Breast epithelium (tissue), 4 donors: ENCODE measurements at regions not wholly inside any gene's neighbourhood (a gene's known extent, or its start where the extent isn't known, plus 50 kb on each side); places are given as distances from the start of the nearest gene placed in this dataset.
A peak's percentile ranks its signal among the peaks of the same experiment; 100 is the strongest.

Source experiments
- DNase-seq, 2 donors: peaks; one replicate each; pipeline ENCODE4 v3.0.0-alpha.2; 2019; ENCODE audit warnings: low spot score in 2 of 2
- H3K27ac ChIP-seq, 2 donors: fragments of 200-600 bp; sonication (generic) in 1 of 2; one replicate each; pipeline ENCODE4 v1.5.1; 2016 to 2019; ENCODE audit warnings: mild to moderate bottlenecking in 1 of 2
- H3K27me3 ChIP-seq, 2 donors: fragments of 200-600 bp; sonication (generic) in 1 of 2; one replicate each; pipeline versions ENCODE4 v1.5.1 to v1.6.0; 2017 to 2019; ENCODE audit warnings: control low read depth in 1 of 2, mild to moderate bottlenecking in 1 of 2
- H3K36me3 ChIP-seq: fragments of 200-600 bp; one replicate; pipeline ENCODE4 v1.5.1; 2019
- H3K4me1 ChIP-seq, 2 donors: fragments of 200-600 bp; sonication (generic); one replicate each; pipeline ENCODE4 v1.5.1; 2016 to 2019; ENCODE audit warnings: control low read depth in 1 of 2
- H3K4me3 ChIP-seq, 3 donors: fragments of 200-600 bp; sonication (generic); 1 replicate in 2 of 3; 2 replicates in 1 of 3; pipeline ENCODE4 v1.5.1; 2016 to 2019; ENCODE audit warnings: mild to moderate bottlenecking in 3 of 3, moderate library complexity in 2 of 3
- H3K9me3 ChIP-seq, 2 donors: fragments of 200-600 bp; sonication (generic) in 1 of 2; one replicate each; pipeline ENCODE4 v1.5.1; 2016 to 2019; ENCODE audit warnings: control low read depth in 1 of 2
- POLR2A ChIP-seq: fragments of 450-650 bp; IDR thresholded peaks from one replicate; pipeline ENCODE4 v1.6.1; 2016; ENCODE audit warnings: antibody characterized with exemption, mild to moderate bottlenecking, moderate library complexity
- POLR2AphosphoS5 ChIP-seq, 3 donors: sonication (generic); formaldehyde crosslinking; IDR thresholded peaks; one replicate each; pipeline ENCODE4 v1.6.1; 2017; ENCODE audit warnings: antibody characterized with exemption in 3 of 3
- intact Hi-C: fragments of 100-400 bp; cut with DNase I; formaldehyde crosslinking; loops from one replicate; pipeline ENCODE4 v1.15.1; 2023; ENCODE audit warnings: low total_unique reads
- TF ChIP-seq, protein P1 (sequence below), 3 donors: fragments of 450-650 bp; IDR thresholded peaks; one replicate each; pipeline ENCODE4 v1.5.1; 2016 to 2017; ENCODE audit warnings: antibody characterized with exemption in 3 of 3, mild to moderate bottlenecking in 3 of 3, moderate library complexity in 3 of 3

DNA sequence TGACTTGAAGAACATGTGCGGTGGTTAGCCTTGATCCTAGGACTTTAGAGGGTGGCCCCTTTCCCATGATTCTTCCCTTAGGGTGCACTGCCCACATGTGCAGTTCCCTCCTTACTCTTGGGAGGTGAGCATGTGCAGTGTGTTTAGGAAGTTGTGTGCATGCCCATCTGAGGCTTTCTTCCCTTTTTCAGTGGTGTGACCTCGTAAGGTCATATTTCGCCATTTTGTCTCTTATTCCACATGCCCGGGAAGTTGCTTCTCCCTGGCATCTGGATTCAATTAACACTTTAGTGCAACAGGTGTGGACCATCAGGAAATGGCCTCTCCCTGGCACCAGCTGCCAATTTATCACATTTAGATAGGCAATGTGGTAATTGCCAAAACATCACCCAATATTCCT, 380.6 kb upstream of the VSTM2A start:
- Histone ChIP-seq H3K36me3 (no peaks in the 10 kb centered on the region), H3K27me3 (no peaks in the 10 kb centered on the region), H3K27ac (no peak overlapping the region), H3K4me1 (no peaks in the 10 kb centered on the region), H3K4me3 (no peak overlapping the region), H3K9me3 (no peaks in the 10 kb centered on the region)
- intact Hi-C loops = no loop called here
- DNase-seq = no peak
- TF ChIP-seq, protein P1, sequence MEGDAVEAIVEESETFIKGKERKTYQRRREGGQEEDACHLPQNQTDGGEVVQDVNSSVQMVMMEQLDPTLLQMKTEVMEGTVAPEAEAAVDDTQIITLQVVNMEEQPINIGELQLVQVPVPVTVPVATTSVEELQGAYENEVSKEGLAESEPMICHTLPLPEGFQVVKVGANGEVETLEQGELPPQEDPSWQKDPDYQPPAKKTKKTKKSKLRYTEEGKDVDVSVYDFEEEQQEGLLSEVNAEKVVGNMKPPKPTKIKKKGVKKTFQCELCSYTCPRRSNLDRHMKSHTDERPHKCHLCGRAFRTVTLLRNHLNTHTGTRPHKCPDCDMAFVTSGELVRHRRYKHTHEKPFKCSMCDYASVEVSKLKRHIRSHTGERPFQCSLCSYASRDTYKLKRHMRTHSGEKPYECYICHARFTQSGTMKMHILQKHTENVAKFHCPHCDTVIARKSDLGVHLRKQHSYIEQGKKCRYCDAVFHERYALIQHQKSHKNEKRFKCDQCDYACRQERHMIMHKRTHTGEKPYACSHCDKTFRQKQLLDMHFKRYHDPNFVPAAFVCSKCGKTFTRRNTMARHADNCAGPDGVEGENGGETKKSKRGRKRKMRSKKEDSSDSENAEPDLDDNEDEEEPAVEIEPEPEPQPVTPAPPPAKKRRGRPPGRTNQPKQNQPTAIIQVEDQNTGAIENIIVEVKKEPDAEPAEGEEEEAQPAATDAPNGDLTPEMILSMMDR (IDR thresholded peaks at IDR 0.05) = no peak
- TF ChIP-seq POLR2A (no peak), POLR2AphosphoS5 (IDR thresholded peaks at IDR 0.05) (no peak)

DNA sequence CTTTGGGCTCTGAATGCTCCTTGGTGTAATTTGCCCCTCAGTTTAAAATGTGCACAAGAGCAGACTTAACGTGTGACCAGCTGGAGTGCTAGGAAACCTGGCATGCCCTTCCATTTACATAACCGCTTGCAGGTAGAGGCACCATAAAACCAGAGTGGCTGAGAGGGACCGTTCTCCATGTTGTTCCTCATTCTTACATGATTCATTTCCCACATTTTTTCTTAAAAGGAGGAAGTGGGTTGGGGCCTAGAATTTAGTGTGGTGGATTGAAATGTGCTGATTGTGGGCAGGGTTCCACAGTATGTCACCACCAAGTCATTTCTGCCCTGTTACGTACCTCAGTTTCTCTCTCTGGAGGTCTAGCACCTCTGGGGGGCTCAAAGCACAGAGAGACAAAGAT, 375.8 kb upstream of the VSTM2A start:
- Histone ChIP-seq H3K36me3 (no peaks in the 10 kb centered on the region), H3K4me3 (no peak overlapping the region), H3K4me1 (no peaks in the 10 kb centered on the region), H3K9me3 (no peaks in the 10 kb centered on the region), H3K27ac (no peak overlapping the region), H3K27me3 (no peaks in the 10 kb centered on the region)
- intact Hi-C loops = no loop called here
- no peak for TF ChIP-seq POLR2A
- no peak for TF ChIP-seq POLR2AphosphoS5 (IDR thresholded peaks at IDR 0.05)
- TF ChIP-seq, protein P1 (IDR thresholded peaks at IDR 0.05) = no peak
- DNase-seq = no peak

DNA sequence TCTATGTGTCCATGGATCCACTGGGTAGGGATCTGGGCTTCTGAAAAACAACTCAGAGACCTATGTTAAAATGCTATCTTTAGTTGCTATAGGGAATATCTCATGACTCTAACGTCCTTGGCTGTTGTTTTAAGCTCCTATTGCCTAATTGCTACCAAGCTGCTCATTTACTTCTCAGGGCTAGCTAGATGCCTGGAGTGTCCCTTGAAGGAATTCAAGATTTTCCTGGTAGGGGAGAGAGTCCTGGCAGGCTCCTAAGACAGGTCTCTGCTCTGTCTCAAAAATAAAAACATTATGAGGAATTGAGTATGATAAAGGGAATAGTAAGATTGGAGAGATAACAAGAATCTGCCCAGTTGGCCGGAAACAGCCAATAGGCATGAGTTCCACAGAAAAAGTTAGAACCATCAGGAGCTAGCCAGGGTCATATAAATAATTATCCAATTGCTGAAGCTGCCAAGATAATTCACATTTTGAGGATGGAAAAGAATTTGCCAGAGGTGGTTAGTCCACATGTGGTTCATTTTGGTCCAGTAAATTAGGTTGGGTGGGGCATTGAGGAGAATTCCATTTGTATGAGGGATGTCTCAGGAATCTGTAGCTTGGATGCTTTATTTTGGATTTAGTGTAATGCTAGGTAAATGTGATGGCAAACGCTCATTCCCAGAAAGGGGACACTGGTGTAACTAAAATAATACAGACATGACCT, 362.7 kb upstream of the VSTM2A start:
- Histone ChIP-seq H3K27ac (peak overlapping the region in 1 of 2 donors; percentile 25), H3K4me1 (no peaks in the 10 kb centered on the region), H3K9me3 (no peaks in the 10 kb centered on the region), H3K4me3 (no peak overlapping the region), H3K27me3 (no peaks in the 10 kb centered on the region), H3K36me3 (no peaks in the 10 kb centered on the region)
- no peak for TF ChIP-seq POLR2A
- TF ChIP-seq, protein P1 (IDR thresholded peaks at IDR 0.05) = no peak
- no peak for TF ChIP-seq POLR2AphosphoS5 (IDR thresholded peaks at IDR 0.05)
- intact Hi-C loops = no loop called here
- DNase-seq = no peak

DNA sequence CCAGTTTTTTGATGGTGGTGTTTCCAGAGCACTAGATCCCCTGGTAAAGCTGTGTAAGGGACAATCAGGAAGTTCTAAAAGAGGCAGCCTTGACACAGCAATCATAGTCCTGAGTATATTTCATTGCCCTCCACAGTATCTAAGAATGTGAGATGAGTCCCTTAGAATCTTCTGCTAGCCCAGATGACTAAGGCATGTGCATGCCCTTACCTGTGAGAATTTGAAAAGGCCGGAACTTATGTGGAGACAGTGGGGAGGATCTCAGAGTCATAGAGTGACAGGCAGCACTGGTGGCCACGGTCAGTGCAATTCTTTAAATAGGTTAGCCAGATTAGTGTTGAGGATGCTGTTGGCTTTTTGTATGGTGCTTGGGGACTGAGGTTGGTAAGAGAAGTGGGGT, 361.4 kb upstream of the VSTM2A start:
- no peak overlapping the region for H3K27ac ChIP-seq

DNA sequence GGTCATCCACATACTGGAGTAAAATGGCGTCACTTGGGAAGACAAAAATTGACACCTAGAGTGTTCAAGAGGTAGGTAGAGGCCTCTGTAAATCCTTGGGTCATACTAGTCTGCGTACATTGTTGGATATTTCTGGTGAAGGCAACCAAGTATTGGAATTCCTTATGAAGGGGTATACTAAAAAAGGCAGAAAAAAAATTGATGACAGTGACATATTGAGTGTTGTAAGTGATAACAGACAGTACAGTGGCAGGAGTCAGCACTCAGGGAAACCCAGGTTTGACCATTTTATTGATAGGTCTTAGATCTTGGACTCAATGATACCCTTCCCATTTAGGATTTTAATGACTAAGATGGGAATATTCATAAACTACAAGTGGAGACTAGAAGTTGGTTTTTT, 359.1 kb upstream of the VSTM2A start:
- Histone ChIP-seq H3K4me1 (no peaks in the 10 kb centered on the region), H3K4me3 (no peak overlapping the region), H3K36me3 (no peaks in the 10 kb centered on the region), H3K9me3 (no peaks in the 10 kb centered on the region), H3K27me3 (no peaks in the 10 kb centered on the region), H3K27ac (no peak overlapping the region)
- TF ChIP-seq, protein P1 (IDR thresholded peaks at IDR 0.05) = no peak
- TF ChIP-seq POLR2AphosphoS5 (IDR thresholded peaks at IDR 0.05) = no peak
- no peak for TF ChIP-seq POLR2A
- intact Hi-C loops = no loop called here
- no peak for DNase-seq

More for the DNA sequence above, 361.4 kb upstream of the VSTM2A start:
- DNase-seq = no peak
- Histone ChIP-seq H3K27me3 (no peaks in the 10 kb centered on the region), H3K36me3 (no peaks in the 10 kb centered on the region), H3K4me1 (no peaks in the 10 kb centered on the region), H3K9me3 (no peaks in the 10 kb centered on the region), H3K4me3 (no peak overlapping the region)
- TF ChIP-seq POLR2AphosphoS5 (IDR thresholded peaks at IDR 0.05) (no peak), POLR2A (no peak)
- TF ChIP-seq, protein P1 (IDR thresholded peaks at IDR 0.05) = no peak
- intact Hi-C loops = no loop called here
